Ovary (tissue), 7 donors: ENCODE measurements at regions not wholly inside any gene's neighbourhood (a gene's known extent, or its start where the extent isn't known, plus 50 kb on each side); places are given as distances from the start of the nearest gene placed in this dataset.

Experiments
- DNase-seq, 5 donors: peaks; one replicate each; pipeline ENCODE4 v3.0.0-alpha.2; 2019 to 2020
- H3K27ac ChIP-seq, 2 donors: fragments of 200-600 bp; one replicate each; pipeline versions ENCODE4 v1.5.1 to v1.8.0; 2019 to 2022
- H3K27me3 ChIP-seq: fragments of 200-600 bp; one replicate; pipeline ENCODE4 v1.8.0; 2022
- H3K36me3 ChIP-seq: fragments of 200-600 bp; sonication (generic); one replicate; pipeline ENCODE4 v1.5.1; 2019
- H3K4me1 ChIP-seq: one replicate; pipeline ENCODE4 v1.8.1; 2013; ENCODE audit warnings: mild to moderate bottlenecking, moderate library complexity; ENCODE audit not compliant: insufficient read depth
- H3K4me3 ChIP-seq: fragments of 200-600 bp; sonication (generic); one replicate; pipeline ENCODE4 v1.5.1; 2017
- H3K9me3 ChIP-seq, 2 donors: fragments of 200-600 bp in 1 of 2; sonication (generic) in 1 of 2; one replicate each; pipeline versions ENCODE4 v1.5.1 to v1.8.1; 2013 to 2019; ENCODE audit warnings: mild to moderate bottlenecking in 1 of 2, moderate library complexity in 1 of 2
- CTCF ChIP-seq, 3 donors: fragments of 450-650 bp in 2 of 3; fragments of 200-600 bp in 1 of 3; IDR thresholded peaks; one replicate each; pipeline versions ENCODE4 v1.5.1 to v1.8.0; 2016 to 2022; ENCODE audit warnings: antibody characterized with exemption in 3 of 3, mild to moderate bottlenecking in 1 of 3
- EP300 ChIP-seq: sonication (generic); formaldehyde crosslinking; IDR thresholded peaks from one replicate; pipeline ENCODE4 v1.6.1; 2017; ENCODE audit warnings: antibody characterized with exemption
- POLR2A ChIP-seq: fragments of 450-650 bp; IDR thresholded peaks from one replicate; pipeline ENCODE4 v1.6.1; 2017; ENCODE audit warnings: antibody characterized with exemption, mild to moderate bottlenecking, moderate library complexity
- WGBS, 3 donors: extraction: QIAGEN DNeasy Blood & Tissue Kit in 1 of 3; methylation state at CpG; one replicate each; pipeline versions ENCODE4 v1.1.5 to v1.1.7; 2013 to 2017; 5-methylcytosine and 5-hydroxymethylcytosine counted together
- intact Hi-C, 4 donors: fragments of 100-400 bp; cut with DNase I; formaldehyde crosslinking; loops; one replicate each; pipeline versions ENCODE4 v1.11.0 to v1.15.1; 2022 to 2023
- donor health status: DM: no; HTN: no; CAD: no; lungs with moderate emphysema.
- donor health status: DM: no; HTN: no; CAD: no.
- donor health status: Bipolar disorder and iron deficiency.
- donor health status: DM: no; HTN: no; CAD: no.
- donor health status: DM: yes; HTN: yes; CAD: no.

GRCh38 chr4:28146191-28146590, 1285.5 kb downstream of the STIM2 start:
- Histone ChIP-seq H3K36me3 (no peaks in the 10 kb centered on the region), H3K27ac (no peak overlapping the region), H3K4me3 (no peak overlapping the region), H3K4me1 (no peaks in the 10 kb centered on the region), H3K9me3 (no peaks in the 10 kb centered on the region), H3K27me3 (no peaks in the 10 kb centered on the region)
- 50 to 52% (median 50%) methylated on average over 3 of the region's 3 CpGs for WGBS, 3 donors
- no peak for DNase-seq
- TF ChIP-seq CTCF (IDR thresholded peaks at IDR 0.05) (no peak), POLR2A (no peak), EP300 (no peak)
- intact Hi-C loops: no loop called here

GRCh38 chr4:28148221-28148620, 1287.6 kb downstream of the STIM2 start:
- no peaks in the 10 kb centered on the region for H3K4me1 ChIP-seq
- TF ChIP-seq EP300 (no peak), POLR2A (no peak), CTCF (IDR thresholded peaks at IDR 0.05) (no peak)
- 78 to 85% (median 81%) methylated on average over 1 of the region's 1 CpG for WGBS, 3 donors
- H3K36me3 ChIP-seq: no peaks in the 10 kb centered on the region
- H3K4me3 ChIP-seq: no peak overlapping the region
- no peak for DNase-seq
- H3K27me3 ChIP-seq: no peaks in the 10 kb centered on the region
- no peak overlapping the region for H3K27ac ChIP-seq
- intact Hi-C loops: no loop called here
- H3K9me3 ChIP-seq: no peaks in the 10 kb centered on the region

GRCh38 chr4:28149762-28150161, 1289.1 kb downstream of the STIM2 start:
- TF ChIP-seq EP300: no peak
- TF ChIP-seq CTCF (IDR thresholded peaks at IDR 0.05): no peak
- no peak for TF ChIP-seq POLR2A
- DNase-seq: no peak
- no peaks in the 10 kb centered on the region for H3K36me3 ChIP-seq
- H3K4me1 ChIP-seq: no peaks in the 10 kb centered on the region
- 48 to 79% (median 68%) methylated on average over 3 of the region's 3 CpGs for WGBS, 3 donors
- H3K4me3 ChIP-seq: no peak overlapping the region
- no peaks in the 10 kb centered on the region for H3K9me3 ChIP-seq
- H3K27ac ChIP-seq: no peak overlapping the region
- intact Hi-C loops: no loop called here
- H3K27me3 ChIP-seq: no peaks in the 10 kb centered on the region

- Histone ChIP-seq H3K36me3 (no peaks in the 10 kb centered on the region), H3K4me3 (no peak overlapping the region), H3K4me1 (no peaks in the 10 kb centered on the region), H3K27me3 (no peaks in the 10 kb centered on the region), H3K27ac (no peak overlapping the region), H3K9me3 (no peaks in the 10 kb centered on the region)
- intact Hi-C loops: no loop called here
- TF ChIP-seq CTCF (IDR thresholded peaks at IDR 0.05): no peak
- no peak for TF ChIP-seq POLR2A
- TF ChIP-seq EP300: no peak
- no peak for DNase-seq
These were observed 1290.7 kb downstream of the STIM2 start for GRCh38 chr4:28151314-28151713.

GRCh38 chr4:28167411-28167810, 1306.8 kb downstream of the STIM2 start:
- no peak for DNase-seq
- H3K4me3 ChIP-seq: no peak overlapping the region
- H3K4me1 ChIP-seq: no peaks in the 10 kb centered on the region
- intact Hi-C loops: no loop called here
- WGBS, 3 donors: 88 to 100% (median 94%) methylated on average over 1 of the region's 1 CpG
- no peaks in the 10 kb centered on the region for H3K36me3 ChIP-seq
- H3K9me3 ChIP-seq: no peaks in the 10 kb centered on the region
- H3K27me3 ChIP-seq: no peaks in the 10 kb centered on the region
- TF ChIP-seq CTCF (IDR thresholded peaks at IDR 0.05): no peak
- no peak for TF ChIP-seq EP300
- no peak overlapping the region for H3K27ac ChIP-seq
